BJ (cell line): ENCODE measurements at regions not wholly inside any gene's neighbourhood (a gene's known extent, or its start where the extent isn't known, plus 50 kb on each side); places are given as distances from the start of the nearest gene placed in this dataset.

Experiments
- CTCF ChIA-PET: fragments of 350-600 bp; formaldehyde crosslinking; extraction: SDS; loops from one replicate; lab custom pipeline; 2021; ENCODE audit warnings: antibody characterized with exemption, inconsistent platforms; lab: Yijun Ruan, JAX
- POLR2A ChIA-PET: fragments of 300-600 bp; sonication (Branson Sonifier 250); formaldehyde crosslinking; extraction: SDS; loops from one replicate; lab custom pipeline; 2021; ENCODE audit warnings: antibody characterized with exemption; lab: Charles Lee
- DNase-seq: peaks from one replicate; pipeline ENCODE4 v3.0.0-alpha.2; 2011; ENCODE audit warnings: low read depth
- H3K27me3 ChIP-seq: 2 replicates; pipeline ENCODE4 v1.6.0; 2011; ENCODE audit warnings: low read length; ENCODE audit not compliant: control insufficient read depth, insufficient read depth
- H3K36me3 ChIP-seq: 2 replicates; pipeline ENCODE4 v1.5.1; 2011; ENCODE audit warnings: low read length; ENCODE audit not compliant: control insufficient read depth, insufficient read depth
- H3K4me3 ChIP-seq: 2 replicates; pipeline ENCODE4 v1.5.1; 2011; ENCODE audit warnings: low read depth, mild to moderate bottlenecking, control low read depth, low read length
- CTCF ChIP-seq: IDR thresholded peaks from 2 replicates; pipeline ENCODE4 v1.5.1; 2011; ENCODE audit warnings: low read depth, mild to moderate bottlenecking, control low read depth, inconsistent platforms, low read length, moderate library complexity; ENCODE audit not compliant: insufficient read depth

- H3K4me3 ChIP-seq = no peak overlapping the region
- ChIA-PET CTCF (interaction anchor here (0.8 to 2.0 kb wide), 6 partner anchors 8 to 614 kb away, joined by 3 to 10 read pairs (median 4); no protein-coding TSS in a partner anchor), POLR2A (no interaction called here)
- no peak for DNase-seq
- no peaks in the 10 kb centered on the region for H3K27me3 ChIP-seq
- peak; percentile 44 for TF ChIP-seq CTCF
- no peaks in the 10 kb centered on the region for H3K36me3 ChIP-seq
Measured at GRCh38 chr7:124171068-124171467, 138.2 kb upstream of the TMEM229A start.

DNA sequence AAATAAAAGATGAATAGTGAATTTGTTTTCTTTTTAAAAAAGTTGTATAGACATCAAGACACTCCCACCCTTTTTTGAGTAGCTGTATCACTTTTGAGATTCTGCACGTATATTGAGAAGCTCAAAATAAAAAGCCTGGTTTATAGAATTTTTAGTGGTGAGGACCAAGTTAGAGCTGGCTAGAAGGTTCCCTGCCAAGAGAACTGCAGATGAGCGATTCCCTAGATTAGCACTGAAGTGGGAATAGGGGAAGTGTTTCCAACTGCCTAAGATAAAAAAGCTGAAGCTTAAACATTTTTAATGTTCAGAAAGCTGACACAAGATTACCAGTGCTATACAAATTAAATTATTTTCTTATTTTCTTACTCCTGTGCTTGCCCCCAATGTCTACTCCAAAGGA lies 135.7 kb upstream of the TMEM229A start:
- Histone ChIP-seq H3K36me3 (no peaks in the 10 kb centered on the region), H3K4me3 (no peak overlapping the region), H3K27me3 (no peaks in the 10 kb centered on the region)
- DNase-seq = no peak
- ChIA-PET POLR2A (no interaction called here), CTCF (interaction anchor here (1.0 to 2.7 kb wide), 2 partner anchors 13 to 617 kb away, joined by 5 to 11 read pairs; no protein-coding TSS in a partner anchor)
- TF ChIP-seq CTCF = no peak

DNA sequence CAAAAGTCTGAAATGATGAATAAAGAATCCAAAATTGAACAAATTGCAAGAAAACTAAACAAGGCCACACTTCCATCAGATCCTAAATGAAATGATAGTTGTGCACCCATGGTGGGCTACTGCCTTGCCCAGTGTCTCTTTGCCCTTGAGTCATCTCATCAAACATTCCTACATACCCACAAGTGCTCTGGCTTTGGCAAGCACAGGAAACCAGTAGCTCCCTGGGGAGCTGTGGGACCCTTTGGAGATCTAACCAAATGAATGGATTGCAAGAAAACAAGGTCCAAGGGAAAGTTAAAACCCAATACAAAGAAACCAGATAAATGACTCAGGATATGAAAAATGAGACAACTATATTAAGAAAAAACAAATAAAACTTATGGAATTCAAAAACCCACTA lies 129.8 kb upstream of the TMEM229A start:
- ChIA-PET CTCF (interaction anchor here (0.8 kb wide), 1 partner anchor 8 kb away, joined by 3 read pairs; no protein-coding TSS in a partner anchor), POLR2A (no interaction called here)
- DNase-seq = no peak
- Histone ChIP-seq H3K27me3 (no peaks in the 10 kb centered on the region), H3K4me3 (no peak overlapping the region), H3K36me3 (no peaks in the 10 kb centered on the region)
- no peak for TF ChIP-seq CTCF

DNA sequence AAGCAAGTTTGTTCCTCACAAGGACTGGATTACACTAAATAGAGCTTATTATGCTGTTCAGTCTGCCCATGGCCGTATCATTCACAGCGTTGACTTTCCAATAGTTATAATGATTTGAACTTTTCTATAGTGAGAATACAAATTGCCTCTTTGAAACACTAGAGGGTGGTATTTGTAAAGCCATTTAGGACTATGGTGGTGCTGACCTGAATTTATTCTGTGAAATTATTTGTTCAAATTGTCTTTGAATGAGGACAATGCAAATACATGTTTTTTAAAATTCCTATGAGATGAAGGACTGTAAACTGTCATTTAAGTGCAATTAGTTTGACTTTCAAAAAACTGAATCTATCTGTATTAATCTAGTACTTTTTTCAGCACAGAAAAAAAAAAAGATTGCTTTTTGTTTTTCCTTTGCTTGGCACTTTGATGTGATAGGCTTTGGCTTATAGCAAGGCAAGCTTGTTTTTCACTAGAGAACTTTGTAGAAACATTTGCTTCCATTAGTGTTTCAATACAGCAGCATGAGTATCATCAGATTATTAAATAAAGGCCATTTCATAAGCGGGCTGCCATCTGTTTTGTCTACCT lies 122.7 kb upstream of the TMEM229A start:
- H3K4me3 ChIP-seq = no peak overlapping the region
- H3K27me3 ChIP-seq = no peaks in the 10 kb centered on the region
- DNase-seq = no peak
- ChIA-PET POLR2A (interaction anchor here (0.6 kb wide), 1 partner anchor 141 kb away, joined by 4 read pairs; no protein-coding TSS in a partner anchor), CTCF (interaction anchor here (0.6 to 2.6 kb wide), 9 partner anchors 13 to 962 kb away, joined by 3 to 14 read pairs (median 3); partner anchors contain the start of gene GPR37)
- TF ChIP-seq CTCF = peak; percentile 46
- no peaks in the 10 kb centered on the region for H3K36me3 ChIP-seq

DNA sequence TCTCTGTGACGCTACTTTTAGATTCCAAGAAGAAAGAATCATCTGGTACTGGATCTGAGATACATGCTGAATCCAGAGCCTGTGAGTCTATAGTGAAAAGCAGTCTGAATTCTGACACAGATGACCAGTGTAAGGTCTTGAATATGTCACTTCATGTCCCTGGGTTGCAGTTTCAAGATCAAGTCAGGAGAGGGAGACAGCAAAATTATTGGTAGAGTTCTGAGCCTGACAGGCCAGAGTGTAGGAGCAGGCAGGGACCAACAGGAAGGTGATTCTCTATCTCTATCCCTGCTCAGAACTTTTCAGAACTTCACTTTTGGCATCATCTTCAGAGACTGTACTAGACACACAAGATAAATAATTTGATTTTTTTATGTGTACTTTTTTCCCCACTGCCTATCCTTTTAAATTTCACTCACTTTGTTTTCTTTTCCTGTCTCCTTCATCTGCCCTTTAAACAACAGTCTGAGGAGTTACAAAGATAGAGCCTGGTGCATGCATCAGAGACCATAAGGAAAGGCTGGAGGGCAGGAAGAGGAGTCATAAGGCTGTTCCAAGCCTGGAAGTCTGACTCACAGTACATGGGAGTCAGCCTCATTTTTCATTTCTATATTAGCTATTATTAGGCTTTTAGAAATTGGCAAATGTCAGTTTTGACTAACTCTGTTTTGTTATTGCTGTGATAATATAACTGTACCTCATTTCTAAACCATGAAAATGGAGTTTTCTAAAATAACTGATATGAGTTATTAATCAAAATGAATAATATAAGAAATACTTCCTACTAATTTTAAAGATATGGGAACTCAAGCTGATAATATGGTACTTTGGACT lies 120.2 kb upstream of the TMEM229A start:
- TF ChIP-seq CTCF = peak; percentile 23; the same call in 1 of the 2 replicates
- Histone ChIP-seq H3K4me3 (no peak overlapping the region), H3K27me3 (no peaks in the 10 kb centered on the region), H3K36me3 (no peaks in the 10 kb centered on the region)
- CTCF ChIA-PET = interaction anchor here (0.7 to 2.6 kb wide), 3 partner anchors 613 to 703 kb away, joined by 3 to 14 read pairs (median 3); partner anchors contain the start of gene GPR37
- POLR2A ChIA-PET = no interaction called here
- DNase-seq = no peak
